Gastrocnemius medialis (tissue), 4 donors: ENCODE measurements at regions not wholly inside any gene's neighbourhood (a gene's known extent, or its start where the extent isn't known, plus 50 kb on each side); places are given as distances from the start of the nearest gene placed in this dataset.
"Not testable (repeated sequence)": the region's sequence is repeated elsewhere in the genome, so short reads cannot be mapped to it uniquely, and the experiment has no call there.

ENCODE experiments used
- POLR2A ChIP-seq, 2 donors: fragments of 450-650 bp; IDR thresholded peaks; one replicate each; pipeline ENCODE4 v1.6.1; 2017; ENCODE audit warnings: antibody characterized with exemption in 2 of 2, mild to moderate bottlenecking in 2 of 2, moderate library complexity in 2 of 2
- TF ChIP-seq, protein P1 (sequence below), 5 experiments: fragments of 450-650 bp in 3 of 5; fragments of 200-600 bp in 2 of 5; sonication (generic) in 2 of 5; IDR thresholded peaks in 4 of 5; conservative IDR thresholded peaks in 1 of 5; 1 replicate in 4 of 5; 2 replicates in 1 of 5; pipeline ENCODE4 v1.5.1; 2016 to 2019; ENCODE audit warnings: antibody characterized with exemption in 5 of 5, mild to moderate bottlenecking in 3 of 5, moderate library complexity in 3 of 5

DNA sequence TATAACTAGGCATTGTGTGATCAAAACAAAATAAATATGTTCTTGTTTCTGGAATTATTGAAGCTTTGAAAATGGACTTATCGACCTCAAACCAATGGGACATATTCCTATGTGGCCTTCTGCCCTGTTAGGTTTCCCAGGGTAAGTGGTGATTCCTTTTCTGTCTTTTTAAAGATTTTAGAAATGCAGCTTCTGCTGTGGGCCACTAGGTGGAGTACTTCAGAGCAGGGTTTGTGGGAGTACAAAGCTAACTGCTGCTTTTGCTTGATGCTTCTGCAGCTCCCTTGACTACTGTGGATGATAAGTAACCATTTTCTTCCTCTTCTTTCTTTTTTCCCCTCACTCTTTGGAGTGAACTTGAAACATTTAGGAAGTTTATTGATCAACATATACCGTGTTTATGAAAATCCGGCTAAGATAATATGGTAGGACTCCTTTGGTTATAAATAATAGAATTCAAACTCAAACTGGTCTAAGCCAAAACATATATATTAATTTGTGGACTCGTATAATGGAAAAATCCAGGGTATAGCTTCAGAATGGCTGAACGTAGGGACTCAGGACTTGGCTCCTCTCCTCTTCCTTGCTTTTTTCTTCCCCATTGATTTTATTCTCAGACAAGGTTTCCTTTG, 1737.7 kb upstream of the DEFB115 start:
- TF ChIP-seq POLR2A (IDR thresholded peaks at IDR 0.05): not testable (repeated sequence)
- TF ChIP-seq, protein P1, sequence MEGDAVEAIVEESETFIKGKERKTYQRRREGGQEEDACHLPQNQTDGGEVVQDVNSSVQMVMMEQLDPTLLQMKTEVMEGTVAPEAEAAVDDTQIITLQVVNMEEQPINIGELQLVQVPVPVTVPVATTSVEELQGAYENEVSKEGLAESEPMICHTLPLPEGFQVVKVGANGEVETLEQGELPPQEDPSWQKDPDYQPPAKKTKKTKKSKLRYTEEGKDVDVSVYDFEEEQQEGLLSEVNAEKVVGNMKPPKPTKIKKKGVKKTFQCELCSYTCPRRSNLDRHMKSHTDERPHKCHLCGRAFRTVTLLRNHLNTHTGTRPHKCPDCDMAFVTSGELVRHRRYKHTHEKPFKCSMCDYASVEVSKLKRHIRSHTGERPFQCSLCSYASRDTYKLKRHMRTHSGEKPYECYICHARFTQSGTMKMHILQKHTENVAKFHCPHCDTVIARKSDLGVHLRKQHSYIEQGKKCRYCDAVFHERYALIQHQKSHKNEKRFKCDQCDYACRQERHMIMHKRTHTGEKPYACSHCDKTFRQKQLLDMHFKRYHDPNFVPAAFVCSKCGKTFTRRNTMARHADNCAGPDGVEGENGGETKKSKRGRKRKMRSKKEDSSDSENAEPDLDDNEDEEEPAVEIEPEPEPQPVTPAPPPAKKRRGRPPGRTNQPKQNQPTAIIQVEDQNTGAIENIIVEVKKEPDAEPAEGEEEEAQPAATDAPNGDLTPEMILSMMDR (IDR thresholded peaks at IDR 0.05 in 4 of 5, conservative IDR thresholded peaks at IDR 0.05 in 1 of 5): not testable (repeated sequence)
